Neural cell (in vitro differentiated cells): ENCODE measurements at regions not wholly inside any gene's neighbourhood (a gene's known extent, or its start where the extent isn't known, plus 50 kb on each side); places are given as distances from the start of the nearest gene placed in this dataset.

Experiments used
- H2AFZ ChIP-seq: fragments of 200-600, 300-800 bp; sonication (generic), shearing (Covaris generic); 2 replicates; pipeline ENCODE4 v1.6.0; 2014; ENCODE audit warnings: low read depth, mild to moderate bottlenecking, antibody characterized with exemption, low read length, moderate library complexity
- H3F3A ChIP-seq: fragments of 200-600 bp; shearing (Covaris generic); 2 replicates; pipeline ENCODE4 v1.6.1; 2016; ENCODE audit warnings: mild to moderate bottlenecking, moderate library complexity, mixed read lengths, antibody characterized with exemption, low read length; ENCODE audit not compliant: insufficient read depth, poor library complexity, severe bottlenecking
- H3K27ac ChIP-seq: fragments of 200-600, 300-800 bp; sonication (generic), shearing (Covaris generic); 2 replicates; pipeline ENCODE4 v1.5.1; 2014; ENCODE audit warnings: mild to moderate bottlenecking, low read length, moderate library complexity
- H3K27me3 ChIP-seq: fragments of 300-800, 200-600 bp; sonication (generic), shearing (Covaris generic); 2 replicates; pipeline ENCODE4 v1.6.0; 2014; ENCODE audit warnings: mild to moderate bottlenecking, low read depth, low read length, moderate library complexity; ENCODE audit not compliant: insufficient read depth
- H3K36me3 ChIP-seq: fragments of 300-800, 200-600 bp; sonication (generic), shearing (Covaris generic); 2 replicates; pipeline ENCODE4 v1.5.1; 2014; ENCODE audit warnings: mild to moderate bottlenecking, antibody characterized with exemption, low read length, moderate library complexity; ENCODE audit not compliant: insufficient read depth
- H3K4me2 ChIP-seq: fragments of 300-800, 200-600 bp; sonication (generic), shearing (Covaris generic); 2 replicates; pipeline ENCODE4 v1.6.0; 2014; ENCODE audit warnings: mild to moderate bottlenecking, low read length
- H3K4me3 ChIP-seq: fragments of 300-800, 200-600 bp; sonication (generic), shearing (Covaris generic); 2 replicates; pipeline ENCODE4 v1.5.1; 2014; ENCODE audit warnings: mild to moderate bottlenecking, low read length, moderate library complexity
- H3K79me2 ChIP-seq: fragments of 200-600 bp; shearing (Covaris generic); replicated peaks from 2 replicates; pipeline ENCODE4 v1.6.0; 2014; ENCODE audit warnings: mild to moderate bottlenecking, low read length, moderate library complexity; ENCODE audit not compliant: insufficient read depth
- H3K9ac ChIP-seq: fragments of 300-800, 200-600 bp; sonication (generic), shearing (Covaris generic); 2 replicates; pipeline ENCODE4 v1.6.1; 2016; ENCODE audit warnings: mild to moderate bottlenecking, low read length, mixed read lengths
- H3K9me2 ChIP-seq: fragments of 200-600 bp; shearing (Covaris generic); 2 replicates; pipeline ENCODE4 v1.6.1; 2016; ENCODE audit warnings: mild to moderate bottlenecking, low read length, mixed read lengths; ENCODE audit not compliant: insufficient read depth
- H3K9me3 ChIP-seq: fragments of 200-600, 300-800 bp; sonication (generic), shearing (Covaris generic); 2 replicates; pipeline ENCODE4 v1.6.1; 2016; ENCODE audit warnings: mild to moderate bottlenecking, mixed run types, low read length, moderate library complexity, mixed read lengths
- H4K20me1 ChIP-seq: fragments of 200-600 bp; shearing (Covaris generic); 2 replicates; pipeline ENCODE4 v1.6.1; 2016; ENCODE audit warnings: mild to moderate bottlenecking, mixed run types; ENCODE audit not compliant: insufficient read depth
- EP300 ChIP-seq: fragments of 450-650 bp; conservative IDR thresholded peaks from 2 replicates; pipeline ENCODE4 v1.6.1; 2014; ENCODE audit warnings: antibody characterized with exemption, mild to moderate bottlenecking, moderate library complexity; ENCODE audit not compliant: poor library complexity, severe bottlenecking
- EZH2 ChIP-seq: fragments of 200-600, 300-800 bp; shearing (Covaris generic), sonication (generic); IDR thresholded peaks from 2 replicates; pipeline ENCODE4 v1.6.1; 2014; ENCODE audit warnings: antibody characterized with exemption, low read length, borderline replicate concordance, mild to moderate bottlenecking; ENCODE audit not compliant: insufficient read depth, poor library complexity, severe bottlenecking
- MXI1 ChIP-seq: fragments of 450-650 bp; conservative IDR thresholded peaks from 2 replicates; pipeline ENCODE4 v1.6.1; 2014; ENCODE audit warnings: antibody characterized with exemption, mild to moderate bottlenecking; ENCODE audit not compliant: poor library complexity, severe bottlenecking
- POLR2AphosphoS5 ChIP-seq: IDR thresholded peaks from 2 replicates; pipeline ENCODE4 v1.6.1; 2012
- RAD21 ChIP-seq: fragments of 450-650 bp; conservative IDR thresholded peaks from 2 replicates; pipeline ENCODE4 v1.6.1; 2014; ENCODE audit warnings: antibody characterized with exemption, mild to moderate bottlenecking, moderate library complexity
- REST ChIP-seq: IDR thresholded peaks from 2 replicates; pipeline ENCODE4 v1.6.1; 2012; ENCODE audit warnings: borderline replicate concordance
- SMC3 ChIP-seq: fragments of 450-650 bp; conservative IDR thresholded peaks from 2 replicates; pipeline ENCODE4 v1.6.1; 2014; ENCODE audit warnings: antibody characterized with exemption, mild to moderate bottlenecking, moderate library complexity; ENCODE audit not compliant: poor library complexity
- TAF1 ChIP-seq: IDR thresholded peaks from 2 replicates; pipeline ENCODE4 v1.6.1; 2012; ENCODE audit warnings: low read depth
- TF ChIP-seq, protein P1 (sequence below): fragments of 450-650 bp; IDR thresholded peaks from 2 replicates; pipeline ENCODE4 v1.5.1; 2014; ENCODE audit warnings: antibody characterized with exemption, mild to moderate bottlenecking, moderate library complexity; ENCODE audit not compliant: poor library complexity, severe bottlenecking

- Histone ChIP-seq H3K4me3 (no peak overlapping the region), H3K4me2 (no peak overlapping the region)
Observed at GRCh38 chr4:177182166-177182565, 127.5 kb upstream of the NEIL3 start.

GRCh38 chr4:177182728-177183127 lies 126.9 kb upstream of the NEIL3 start:
- H3F3A ChIP-seq = no peaks in the 10 kb centered on the region
- TF ChIP-seq POLR2AphosphoS5 = no peak
- no peak for TF ChIP-seq RAD21
- TF ChIP-seq REST = no peak
- TF ChIP-seq EP300 = no peak
- TF ChIP-seq TAF1 = no peak
- TF ChIP-seq, protein P1, sequence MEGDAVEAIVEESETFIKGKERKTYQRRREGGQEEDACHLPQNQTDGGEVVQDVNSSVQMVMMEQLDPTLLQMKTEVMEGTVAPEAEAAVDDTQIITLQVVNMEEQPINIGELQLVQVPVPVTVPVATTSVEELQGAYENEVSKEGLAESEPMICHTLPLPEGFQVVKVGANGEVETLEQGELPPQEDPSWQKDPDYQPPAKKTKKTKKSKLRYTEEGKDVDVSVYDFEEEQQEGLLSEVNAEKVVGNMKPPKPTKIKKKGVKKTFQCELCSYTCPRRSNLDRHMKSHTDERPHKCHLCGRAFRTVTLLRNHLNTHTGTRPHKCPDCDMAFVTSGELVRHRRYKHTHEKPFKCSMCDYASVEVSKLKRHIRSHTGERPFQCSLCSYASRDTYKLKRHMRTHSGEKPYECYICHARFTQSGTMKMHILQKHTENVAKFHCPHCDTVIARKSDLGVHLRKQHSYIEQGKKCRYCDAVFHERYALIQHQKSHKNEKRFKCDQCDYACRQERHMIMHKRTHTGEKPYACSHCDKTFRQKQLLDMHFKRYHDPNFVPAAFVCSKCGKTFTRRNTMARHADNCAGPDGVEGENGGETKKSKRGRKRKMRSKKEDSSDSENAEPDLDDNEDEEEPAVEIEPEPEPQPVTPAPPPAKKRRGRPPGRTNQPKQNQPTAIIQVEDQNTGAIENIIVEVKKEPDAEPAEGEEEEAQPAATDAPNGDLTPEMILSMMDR = no peak
- H3K4me3 ChIP-seq = no peak overlapping the region
- no peak overlapping the region for H2AFZ ChIP-seq
- no peaks in the 10 kb centered on the region for H4K20me1 ChIP-seq
- no peaks in the 10 kb centered on the region for H3K27me3 ChIP-seq
- H3K36me3 ChIP-seq = no peaks in the 10 kb centered on the region
- no peaks in the 10 kb centered on the region for H3K9me2 ChIP-seq
- H3K79me2 ChIP-seq = no peaks in the 10 kb centered on the region
- no peak overlapping the region for H3K9ac ChIP-seq
- no peaks in the 10 kb centered on the region for H3K9me3 ChIP-seq
- H3K4me2 ChIP-seq = no peak overlapping the region
- H3K27ac ChIP-seq = no peak overlapping the region

More at GRCh38 chr4:177182166-177182565, 127.5 kb upstream of the NEIL3 start:
- TF ChIP-seq EP300 (no peak), POLR2AphosphoS5 (no peak), MXI1 (no peak), RAD21 (no peak), EZH2 (no peak), SMC3 (no peak), REST (no peak), TAF1 (no peak)
- TF ChIP-seq, protein P1 = no peak
- Histone ChIP-seq H3K9me2 (no peaks in the 10 kb centered on the region), H3K9me3 (no peaks in the 10 kb centered on the region), H3K27me3 (no peaks in the 10 kb centered on the region), H3K79me2 (no peaks in the 10 kb centered on the region), H3K36me3 (no peaks in the 10 kb centered on the region), H4K20me1 (no peaks in the 10 kb centered on the region), H3K9ac (no peak overlapping the region), H3F3A (no peaks in the 10 kb centered on the region), H3K27ac (no peak overlapping the region), H2AFZ (no peak overlapping the region)
